Esophagus squamous epithelium (tissue), 5 donors: ENCODE measurements at regions not wholly inside any gene's neighbourhood (a gene's known extent, or its start where the extent isn't known, plus 50 kb on each side); places are given as distances from the start of the nearest gene placed in this dataset.

Experiments
- DNase-seq: peaks from one replicate; lab custom pipeline; 2025; lab: John Stamatoyannopoulos, UW
- H3K27ac ChIP-seq, 4 donors: fragments of 200-600 bp; sonication (generic); one replicate each; pipeline ENCODE4 v1.5.1; 2016 to 2019; ENCODE audit warnings: mild to moderate bottlenecking in 1 of 4
- H3K27me3 ChIP-seq, 4 donors: fragments of 200-600 bp; sonication (generic); 1 replicate in 3 of 4; 2 replicates in 1 of 4; pipeline versions ENCODE4 v1.5.1 to v1.6.0; 2017 to 2021; ENCODE audit warnings: antibody characterized with exemption in 1 of 4
- H3K36me3 ChIP-seq, 3 donors: fragments of 200-600 bp; sonication (generic); one replicate each; pipeline ENCODE4 v1.5.1; 2016 to 2019
- H3K4me1 ChIP-seq, 3 donors: fragments of 200-600 bp; sonication (generic); one replicate each; pipeline ENCODE4 v1.5.1; 2017 to 2019
- H3K4me3 ChIP-seq, 4 donors: fragments of 200-600 bp; sonication (generic); 1 replicate in 3 of 4; 2 replicates in 1 of 4; pipeline ENCODE4 v1.5.1; 2016 to 2019; ENCODE audit warnings: mild to moderate bottlenecking in 2 of 4, moderate library complexity in 1 of 4
- H3K9me3 ChIP-seq, 3 donors: fragments of 200-600 bp; sonication (generic); one replicate each; pipeline ENCODE4 v1.5.1; 2016 to 2019
- POLR2A ChIP-seq, 4 donors: fragments of 450-650 bp; IDR thresholded peaks; one replicate each; pipeline ENCODE4 v1.6.1; 2017; ENCODE audit warnings: antibody characterized with exemption in 4 of 4, mild to moderate bottlenecking in 4 of 4, moderate library complexity in 3 of 4
- WGBS, 2 donors: methylation state at CpG; one replicate each; pipeline ENCODE4 v1.1.5; 2018; 5-methylcytosine and 5-hydroxymethylcytosine counted together
- intact Hi-C: fragments of 100-400 bp; cut with DNase I; formaldehyde crosslinking; loops from one replicate; pipeline ENCODE4 v1.15.0; 2022
- TF ChIP-seq, protein P1 (sequence below), 6 experiments: fragments of 450-650 bp in 4 of 6; fragments of 200-600 bp in 2 of 6; sonication (generic) in 2 of 6; IDR thresholded peaks; one replicate each; pipeline ENCODE4 v1.5.1; 2016 to 2019; ENCODE audit warnings: antibody characterized with exemption in 6 of 6, mild to moderate bottlenecking in 4 of 6, moderate library complexity in 4 of 6
- donor health status: DM: yes; HTN: yes; CAD: no.

DNA sequence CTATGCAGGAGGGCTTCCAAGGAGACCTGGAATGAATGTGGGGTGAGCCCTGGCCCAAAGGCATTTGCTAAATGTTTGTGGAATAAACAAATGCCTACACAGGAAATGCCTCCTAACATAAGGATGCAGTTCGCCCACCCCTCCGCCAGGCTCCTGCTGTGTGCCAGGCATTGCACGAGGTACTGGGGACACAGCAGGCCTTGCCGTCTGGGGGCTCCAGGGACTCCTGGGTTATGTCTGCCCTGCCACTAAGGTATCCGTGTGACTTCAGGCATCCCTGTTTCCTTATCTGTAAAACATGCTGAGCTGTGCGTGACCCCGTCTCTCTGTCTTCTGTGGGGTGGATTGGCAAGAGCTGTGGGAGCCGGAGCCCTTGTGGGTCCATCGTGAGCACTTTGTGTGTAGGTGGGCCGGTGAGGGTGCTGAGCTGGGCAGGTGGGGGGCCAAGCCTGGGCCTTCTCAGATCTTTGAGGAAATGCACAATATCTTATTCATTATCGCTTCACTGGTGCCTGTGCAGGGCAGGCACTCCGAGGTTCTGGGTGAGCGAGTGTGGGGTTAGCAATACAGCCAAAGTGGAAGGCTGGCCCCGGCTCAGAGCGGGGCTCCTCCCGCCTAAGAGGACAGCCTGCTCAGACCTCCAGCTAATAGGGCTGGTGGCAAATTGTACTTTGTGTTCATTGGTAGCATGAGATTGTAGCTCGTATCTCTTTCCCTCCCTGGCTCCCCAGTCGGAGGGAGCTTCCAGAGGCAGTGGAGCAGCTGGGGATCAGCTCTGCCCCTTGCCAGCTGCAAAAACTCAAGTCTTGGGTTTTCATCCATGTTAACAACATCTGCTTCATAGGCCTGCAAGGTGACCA lies 126.8 kb downstream of the GLI2 start:
- H3K27me3 ChIP-seq, result peaks cover 0 to 36% (median 0%) of the 10 kb centered on the region in 4 donors
- no peaks in the 10 kb centered on the region for H3K9me3 ChIP-seq
- no peak for DNase-seq
- peak overlapping the region in 1 of 4 donors; percentile 40 for H3K27ac ChIP-seq
- intact Hi-C loops, result no loop called here
- WGBS, 2 donors, result 82 to 85% methylated on average over 5 to 16 of the region's 18 CpGs
- peaks cover 15 to 23% (median 16%) of the 10 kb centered on the region in 3 donors for H3K4me1 ChIP-seq
- H3K4me3 ChIP-seq, result no peak overlapping the region
- TF ChIP-seq, protein P1, sequence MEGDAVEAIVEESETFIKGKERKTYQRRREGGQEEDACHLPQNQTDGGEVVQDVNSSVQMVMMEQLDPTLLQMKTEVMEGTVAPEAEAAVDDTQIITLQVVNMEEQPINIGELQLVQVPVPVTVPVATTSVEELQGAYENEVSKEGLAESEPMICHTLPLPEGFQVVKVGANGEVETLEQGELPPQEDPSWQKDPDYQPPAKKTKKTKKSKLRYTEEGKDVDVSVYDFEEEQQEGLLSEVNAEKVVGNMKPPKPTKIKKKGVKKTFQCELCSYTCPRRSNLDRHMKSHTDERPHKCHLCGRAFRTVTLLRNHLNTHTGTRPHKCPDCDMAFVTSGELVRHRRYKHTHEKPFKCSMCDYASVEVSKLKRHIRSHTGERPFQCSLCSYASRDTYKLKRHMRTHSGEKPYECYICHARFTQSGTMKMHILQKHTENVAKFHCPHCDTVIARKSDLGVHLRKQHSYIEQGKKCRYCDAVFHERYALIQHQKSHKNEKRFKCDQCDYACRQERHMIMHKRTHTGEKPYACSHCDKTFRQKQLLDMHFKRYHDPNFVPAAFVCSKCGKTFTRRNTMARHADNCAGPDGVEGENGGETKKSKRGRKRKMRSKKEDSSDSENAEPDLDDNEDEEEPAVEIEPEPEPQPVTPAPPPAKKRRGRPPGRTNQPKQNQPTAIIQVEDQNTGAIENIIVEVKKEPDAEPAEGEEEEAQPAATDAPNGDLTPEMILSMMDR (IDR thresholded peaks at IDR 0.05), result no peak
- TF ChIP-seq POLR2A (IDR thresholded peaks at IDR 0.05), result no peak
- no peaks in the 10 kb centered on the region for H3K36me3 ChIP-seq

DNA sequence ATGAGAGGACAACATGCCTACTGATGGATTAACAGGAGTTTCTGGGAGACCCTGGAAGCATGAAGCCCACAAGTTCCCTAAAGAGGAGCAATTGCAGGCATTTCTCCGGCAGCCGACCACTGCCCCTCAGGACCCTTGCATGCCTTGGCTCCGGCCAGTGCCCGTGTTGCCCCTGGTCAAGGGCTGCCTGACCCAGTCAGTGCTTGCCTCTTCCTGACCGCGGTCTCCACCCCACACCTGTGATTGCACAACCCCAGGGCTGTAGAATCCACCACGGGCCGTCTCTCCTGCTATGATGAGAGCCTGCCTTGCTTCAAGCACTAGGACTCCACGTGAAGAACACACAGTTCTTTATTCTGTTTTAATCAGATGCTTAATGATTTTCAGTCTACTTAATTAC lies 127.5 kb downstream of the GLI2 start:
- Histone ChIP-seq H3K4me1 (peaks cover 15 to 28% (median 16%) of the 10 kb centered on the region in 3 donors), H3K9me3 (no peaks in the 10 kb centered on the region), H3K27ac (peak overlapping the region in 2 of 4 donors; percentile 36 to 40), H3K36me3 (no peaks in the 10 kb centered on the region), H3K4me3 (no peak overlapping the region), H3K27me3 (peaks cover 0 to 42% (median 0%) of the 10 kb centered on the region in 4 donors)
- no peak for DNase-seq
- TF ChIP-seq, protein P1 (IDR thresholded peaks at IDR 0.05), result no peak
- TF ChIP-seq POLR2A (IDR thresholded peaks at IDR 0.05), result no peak
- WGBS, 2 donors, result 58 to 82% methylated on average over 5 to 6 of the region's 9 CpGs
- intact Hi-C loops, result no loop called here

DNA sequence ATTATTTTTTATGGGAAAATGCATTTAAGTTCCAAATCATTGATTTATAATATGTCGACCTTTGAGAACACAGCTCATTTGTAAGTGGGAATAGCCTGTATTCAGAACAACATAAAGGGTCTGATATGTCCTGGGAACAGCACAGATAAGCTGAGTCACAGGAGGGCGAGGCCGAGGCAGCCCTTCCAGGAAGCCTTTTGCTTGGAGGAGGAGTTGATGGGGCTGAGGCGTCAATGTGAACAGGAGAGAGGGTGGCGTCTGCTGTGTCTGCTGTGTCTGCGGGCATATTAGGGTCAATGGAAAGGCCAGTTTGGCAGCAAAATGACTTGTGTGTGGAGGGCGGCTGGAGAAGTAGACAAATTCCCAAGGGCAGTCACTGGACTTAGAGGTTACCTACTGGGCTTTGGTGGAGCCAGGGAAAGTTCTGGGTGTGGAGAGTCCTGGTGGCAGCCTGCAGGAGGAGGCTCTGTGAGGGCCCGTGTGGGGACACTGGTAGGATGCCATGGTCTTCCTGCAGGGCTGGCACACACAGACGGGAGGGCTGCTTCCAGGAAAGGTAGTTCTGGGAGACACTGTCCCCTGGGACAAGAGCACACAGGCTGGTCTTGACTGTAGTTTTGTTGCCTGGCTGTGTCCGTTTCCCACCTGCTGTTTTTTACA lies 128.1 kb downstream of the GLI2 start:
- TF ChIP-seq, protein P1 (IDR thresholded peaks at IDR 0.05), result peak in 1 of 6 experiments; percentile 14
- TF ChIP-seq POLR2A (IDR thresholded peaks at IDR 0.05), result no peak
- no peak for DNase-seq
- H3K9me3 ChIP-seq, result no peaks in the 10 kb centered on the region

DNA sequence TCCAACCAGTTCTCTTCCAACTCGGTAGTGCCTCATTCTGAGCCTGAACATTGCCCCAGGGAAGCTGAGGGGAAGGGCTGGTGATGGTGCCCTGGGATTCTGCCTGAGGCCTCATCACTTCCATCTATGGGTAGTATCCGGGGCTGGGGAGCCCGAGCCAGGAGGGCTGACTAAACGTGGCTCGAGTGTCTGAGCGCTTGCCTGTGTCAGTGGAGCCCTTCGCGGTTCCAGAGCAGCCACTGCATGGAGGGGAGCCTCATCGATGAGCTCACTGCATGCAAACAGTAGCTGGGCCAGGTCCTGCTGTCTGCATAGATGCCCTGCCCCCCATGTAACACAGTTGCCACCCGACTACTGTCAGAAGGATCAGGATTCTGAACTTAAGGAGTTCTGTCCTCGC lies 129.3 kb downstream of the GLI2 start:
- TF ChIP-seq, protein P1 (IDR thresholded peaks at IDR 0.05), result no peak
- no peak for TF ChIP-seq POLR2A (IDR thresholded peaks at IDR 0.05)
- H3K4me1 ChIP-seq, result peaks cover 15 to 44% (median 16%) of the 10 kb centered on the region in 3 donors
- H3K27me3 ChIP-seq, result peaks cover 0 to 59% (median 0%) of the 10 kb centered on the region in 4 donors
- no peak overlapping the region for H3K4me3 ChIP-seq
- intact Hi-C loops, result no loop called here
- no peaks in the 10 kb centered on the region for H3K9me3 ChIP-seq
- H3K27ac ChIP-seq, result no peak overlapping the region
- 88% methylated on average over 5 of the region's 11 CpGs; no CpG with 5 or more reads in 1 of the 2 donors for WGBS, 2 donors
- no peaks in the 10 kb centered on the region for H3K36me3 ChIP-seq
- DNase-seq, result no peak

More for the DNA sequence above, 128.1 kb downstream of the GLI2 start:
- intact Hi-C loops, result no loop called here
- peak overlapping the region in 3 of 4 donors; percentile 5 to 40 (median 36) for H3K27ac ChIP-seq
- H3K27me3 ChIP-seq, result peaks cover 0 to 47% (median 0%) of the 10 kb centered on the region in 4 donors
- 35 to 48% methylated on average over 10 of the region's 10 CpGs for WGBS, 2 donors
- H3K36me3 ChIP-seq, result no peaks in the 10 kb centered on the region
- H3K4me1 ChIP-seq, result peaks cover 15 to 35% (median 16%) of the 10 kb centered on the region in 3 donors
- H3K4me3 ChIP-seq, result no peak overlapping the region

DNA sequence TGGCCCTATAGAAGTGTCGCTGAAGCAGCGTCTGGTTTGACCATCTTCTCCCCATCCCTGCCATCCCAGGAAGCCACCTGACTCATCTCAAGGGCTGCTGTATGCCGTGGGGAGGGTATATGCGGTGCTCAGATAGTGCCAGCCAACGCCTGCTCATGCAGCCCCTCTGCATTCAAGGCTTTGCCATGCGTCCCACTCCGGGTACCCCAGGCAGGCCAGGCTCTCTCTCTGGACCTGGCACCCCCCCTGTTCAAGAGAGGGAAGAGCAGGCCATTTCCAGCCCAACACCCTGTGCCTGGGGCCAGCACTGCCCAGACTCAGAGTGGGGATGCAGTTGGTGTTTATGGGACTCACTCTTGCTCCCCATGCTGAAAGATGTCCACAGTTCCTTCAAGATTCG lies 130.0 kb downstream of the GLI2 start:
- no peak for DNase-seq
- WGBS, 2 donors, result 73 to 86% methylated on average over 2 to 4 of the region's 8 CpGs
- Histone ChIP-seq H3K9me3 (no peaks in the 10 kb centered on the region), H3K36me3 (no peaks in the 10 kb centered on the region), H3K27ac (no peak overlapping the region), H3K4me1 (peaks cover 15 to 44% (median 16%) of the 10 kb centered on the region in 3 donors), H3K27me3 (peaks cover 0 to 66% (median 0%) of the 10 kb centered on the region in 4 donors), H3K4me3 (no peak overlapping the region)
- no peak for TF ChIP-seq POLR2A (IDR thresholded peaks at IDR 0.05)
- TF ChIP-seq, protein P1 (IDR thresholded peaks at IDR 0.05), result no peak
- intact Hi-C loops, result no loop called here
